ENCODE measurements at regions not wholly inside any gene's neighbourhood (a gene's known extent, or its start where the extent isn't known, plus 50 kb on each side); places are given as distances from the start of the nearest gene placed in this dataset.

DNA sequence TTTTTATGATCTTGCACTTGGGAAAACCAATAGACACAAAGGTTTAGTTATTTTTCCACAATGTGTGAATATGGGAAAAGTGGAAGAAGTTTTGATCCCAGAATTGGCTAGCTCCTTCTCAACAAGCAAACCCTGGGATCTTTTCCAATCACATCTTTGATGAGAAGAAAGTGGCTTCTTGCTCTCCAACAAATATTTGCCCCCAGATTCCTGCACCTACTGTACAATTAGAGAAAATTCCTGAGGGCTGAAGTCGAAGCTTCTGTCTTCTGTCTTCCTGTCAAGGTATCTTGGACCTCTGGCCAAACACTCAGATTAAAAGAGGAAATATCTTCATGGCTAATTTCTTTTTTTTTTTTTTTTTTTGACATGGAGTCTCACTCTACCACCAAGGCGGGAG, 113.1 kb upstream of the SLC45A1 start:
- Histone ChIP-seq H3K9me3 (no peaks in the 10 kb centered on the region), H3K27ac (peak overlapping the region in 2 of 3 donors; percentile 9 to 15), H3K27me3 (no peaks in the 10 kb centered on the region), H3K4me3 (replicated peaks in 1 of 3) (no peak overlapping the region), H3K36me3 (no peaks in the 10 kb centered on the region), H3K4me1 (peaks cover 3 to 28% of the 10 kb centered on the region in 2 donors)
- no peak for DNase-seq
- WGBS, 2 donors: 76 to 85% methylated on average over 2 of the region's 2 CpGs
- intact Hi-C loops (cut with DNase I): no loop called here
- no peak for TF ChIP-seq POLR2A (IDR thresholded peaks at IDR 0.05)
- TF ChIP-seq, protein P1, sequence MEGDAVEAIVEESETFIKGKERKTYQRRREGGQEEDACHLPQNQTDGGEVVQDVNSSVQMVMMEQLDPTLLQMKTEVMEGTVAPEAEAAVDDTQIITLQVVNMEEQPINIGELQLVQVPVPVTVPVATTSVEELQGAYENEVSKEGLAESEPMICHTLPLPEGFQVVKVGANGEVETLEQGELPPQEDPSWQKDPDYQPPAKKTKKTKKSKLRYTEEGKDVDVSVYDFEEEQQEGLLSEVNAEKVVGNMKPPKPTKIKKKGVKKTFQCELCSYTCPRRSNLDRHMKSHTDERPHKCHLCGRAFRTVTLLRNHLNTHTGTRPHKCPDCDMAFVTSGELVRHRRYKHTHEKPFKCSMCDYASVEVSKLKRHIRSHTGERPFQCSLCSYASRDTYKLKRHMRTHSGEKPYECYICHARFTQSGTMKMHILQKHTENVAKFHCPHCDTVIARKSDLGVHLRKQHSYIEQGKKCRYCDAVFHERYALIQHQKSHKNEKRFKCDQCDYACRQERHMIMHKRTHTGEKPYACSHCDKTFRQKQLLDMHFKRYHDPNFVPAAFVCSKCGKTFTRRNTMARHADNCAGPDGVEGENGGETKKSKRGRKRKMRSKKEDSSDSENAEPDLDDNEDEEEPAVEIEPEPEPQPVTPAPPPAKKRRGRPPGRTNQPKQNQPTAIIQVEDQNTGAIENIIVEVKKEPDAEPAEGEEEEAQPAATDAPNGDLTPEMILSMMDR (IDR thresholded peaks at IDR 0.05): no peak

DNA sequence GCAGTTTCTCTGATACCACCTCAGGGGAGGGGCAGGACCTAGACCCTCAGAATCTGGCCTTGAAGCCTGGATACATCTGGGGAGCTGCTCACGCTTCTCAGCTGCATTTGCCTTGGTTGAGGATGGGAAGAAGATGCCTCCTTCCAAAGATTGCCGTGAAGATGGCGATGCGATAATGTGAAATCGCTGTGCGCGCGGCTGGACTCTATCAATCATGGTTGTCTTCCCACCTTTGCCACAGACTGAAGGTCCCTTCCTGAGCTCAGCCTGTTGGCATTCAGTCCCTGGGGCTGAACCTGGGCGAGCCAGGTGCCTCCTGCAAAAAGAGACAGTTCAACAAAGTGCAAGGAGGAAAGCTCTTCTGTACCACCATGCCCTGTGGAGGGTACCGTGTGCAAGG, 114.4 kb upstream of the SLC45A1 start:
- Histone ChIP-seq H3K27me3 (no peaks in the 10 kb centered on the region), H3K27ac (peak overlapping the region in 1 of 3 donors; percentile 8), H3K4me3 (replicated peaks in 1 of 3) (no peak overlapping the region), H3K36me3 (no peaks in the 10 kb centered on the region), H3K9me3 (no peaks in the 10 kb centered on the region), H3K4me1 (peaks cover 3 to 28% of the 10 kb centered on the region in 2 donors)
- 97 to 99% methylated on average over 10 of the region's 10 CpGs for WGBS, 2 donors
- intact Hi-C loops (cut with DNase I): no loop called here
- DNase-seq: no peak
- TF ChIP-seq POLR2A (IDR thresholded peaks at IDR 0.05): no peak
- TF ChIP-seq, protein P1 (IDR thresholded peaks at IDR 0.05): no peak

DNA sequence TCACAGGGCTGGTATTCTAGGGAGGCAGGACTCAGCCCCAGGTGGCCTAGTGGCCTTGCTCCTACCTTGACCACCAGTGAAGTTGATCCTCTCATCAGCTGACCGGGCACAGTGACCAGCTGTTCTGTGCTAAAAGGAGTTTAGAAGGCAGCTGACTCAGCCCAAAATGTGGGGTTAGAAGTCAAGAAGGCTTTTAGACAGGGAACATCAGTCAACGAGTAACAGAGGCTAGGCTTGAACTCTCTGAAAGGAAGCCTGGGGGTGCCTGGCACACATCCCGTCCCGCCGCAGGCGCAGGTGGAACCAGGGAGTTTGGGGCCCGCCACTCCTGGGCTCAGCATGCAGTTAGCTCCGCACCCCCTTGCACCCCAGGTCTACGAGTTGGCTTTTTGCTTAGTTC, 114.9 kb upstream of the SLC45A1 start:
- DNase-seq: no peak
- H3K9me3 ChIP-seq: no peaks in the 10 kb centered on the region
- H3K4me3 ChIP-seq (replicated peaks in 1 of 3): no peak overlapping the region
- peaks cover 3 to 32% of the 10 kb centered on the region in 2 donors for H3K4me1 ChIP-seq
- no peaks in the 10 kb centered on the region for H3K36me3 ChIP-seq
- 95 to 96% methylated on average over 7 of the region's 9 CpGs for WGBS, 2 donors
- no peak for TF ChIP-seq POLR2A (IDR thresholded peaks at IDR 0.05)
- TF ChIP-seq, protein P1 (IDR thresholded peaks at IDR 0.05): no peak
- no peak overlapping the region for H3K27ac ChIP-seq
- no peaks in the 10 kb centered on the region for H3K27me3 ChIP-seq
- intact Hi-C loops (cut with DNase I): no loop called here

DNA sequence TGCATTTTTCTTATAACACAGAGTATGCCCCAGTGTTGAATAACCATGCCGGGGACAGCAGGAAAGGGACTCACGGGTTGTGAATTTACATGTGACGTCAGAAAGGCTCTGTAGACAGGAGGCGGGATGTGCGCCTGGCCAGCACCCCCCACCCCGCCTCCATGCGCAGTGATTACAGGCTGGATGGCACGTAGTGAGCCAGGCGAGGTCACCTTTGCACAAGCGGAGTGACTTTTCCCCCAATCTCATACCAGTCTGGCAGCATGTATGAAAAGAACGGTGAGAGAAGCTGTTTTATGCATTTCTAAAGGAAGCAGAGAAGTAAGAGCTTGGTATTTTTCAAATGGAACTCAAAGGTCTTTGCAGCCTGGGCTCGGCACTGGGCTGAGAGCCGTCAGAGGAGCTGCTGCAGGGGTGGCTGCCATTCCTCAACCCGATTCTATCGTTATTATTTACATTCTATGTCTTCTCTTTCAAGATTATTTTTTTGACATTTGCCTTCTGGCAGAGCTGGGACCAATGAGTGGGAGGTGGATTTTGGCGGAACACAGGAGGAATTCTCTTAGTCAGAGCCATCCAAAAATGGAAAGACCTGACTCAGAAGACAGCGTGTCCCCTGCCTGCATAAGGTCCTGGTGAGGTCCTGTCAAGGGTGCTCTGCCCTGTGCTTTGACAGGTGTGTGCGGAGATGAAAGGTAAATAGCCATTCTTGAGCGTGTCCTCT, 115.6 kb upstream of the SLC45A1 start:
- intact Hi-C loops (cut with DNase I): no loop called here
- DNase-seq: peak; percentile 47 to 57
- Histone ChIP-seq H3K9me3 (no peaks in the 10 kb centered on the region), H3K4me1 (peaks cover 7 to 39% of the 10 kb centered on the region in 2 donors), H3K27me3 (no peaks in the 10 kb centered on the region), H3K4me3 (replicated peaks in 1 of 3) (no peak overlapping the region), H3K27ac (peak overlapping the region; percentile 47 to 68 (median 61)), H3K36me3 (no peaks in the 10 kb centered on the region)
- WGBS, 2 donors: 63 to 67% methylated on average over 19 of the region's 19 CpGs
- no peak for TF ChIP-seq POLR2A (IDR thresholded peaks at IDR 0.05)
- TF ChIP-seq, protein P1 (IDR thresholded peaks at IDR 0.05): no peak

DNA sequence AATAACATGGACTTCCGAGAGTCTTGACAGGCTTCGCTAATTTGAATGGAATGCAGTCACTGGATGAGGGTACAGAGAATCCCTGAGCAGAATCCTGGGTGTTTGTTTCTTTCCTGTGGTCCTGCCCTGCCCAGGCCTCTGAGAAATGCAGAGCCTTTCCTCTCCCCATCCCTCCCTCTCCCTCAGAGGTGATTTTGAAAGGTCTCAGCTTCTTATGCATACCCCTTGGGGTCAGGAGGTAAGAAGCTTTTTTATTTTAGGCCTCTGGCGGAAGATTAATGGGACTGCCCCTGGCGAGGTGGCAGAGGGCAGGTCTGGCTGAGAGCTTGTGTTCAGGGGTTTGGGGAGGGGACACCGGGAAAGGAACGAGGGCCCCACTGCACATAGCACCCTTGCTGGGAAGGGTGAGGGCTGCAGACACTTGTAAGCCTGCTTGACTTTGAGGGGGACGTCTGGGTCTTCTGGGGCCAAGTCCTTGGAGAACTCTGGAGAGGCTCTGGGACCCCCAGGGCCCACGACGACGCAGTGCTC, 116.5 kb upstream of the SLC45A1 start:
- intact Hi-C loops (cut with DNase I): no loop called here
- Histone ChIP-seq H3K9me3 (no peaks in the 10 kb centered on the region), H3K4me1 (peaks cover 7 to 44% of the 10 kb centered on the region in 2 donors), H3K27me3 (no peaks in the 10 kb centered on the region), H3K27ac (peak overlapping the region in 2 of 3 donors; percentile 47 to 61), H3K36me3 (no peaks in the 10 kb centered on the region), H3K4me3 (replicated peaks in 1 of 3) (no peak overlapping the region)
- no peak for DNase-seq
- no peak for TF ChIP-seq POLR2A (IDR thresholded peaks at IDR 0.05)
- TF ChIP-seq, protein P1 (IDR thresholded peaks at IDR 0.05): no peak
- WGBS, 2 donors: 73 to 75% methylated on average over 6 to 10 of the region's 10 CpGs
